OCI-LY7 (cell line): ENCODE measurements at regions not wholly inside any gene's neighbourhood (a gene's known extent, or its start where the extent isn't known, plus 50 kb on each side); places are given as distances from the start of the nearest gene placed in this dataset.

Experiments used
- BruUV-seq: library from RNA; stranded (reverse); fragments of 400-500 nt; replicated peaks from 2 replicates; lab custom pipeline; 2021; lab: Mats Ljungman, UMichigan
- CTCF ChIA-PET: fragments of 300-600 bp; sonication (Branson Sonifier 250); formaldehyde crosslinking; loops from one replicate; lab custom pipeline; 2022; ENCODE audit warnings: antibody characterized with exemption; ENCODE audit not compliant: unreplicated experiment; lab: Charles Lee
- POLR2A ChIA-PET: fragments of 300-600 bp; sonication (Branson Sonifier 250); formaldehyde crosslinking; loops from one replicate; lab custom pipeline; 2022; ENCODE audit warnings: antibody characterized with exemption; lab: Charles Lee
- DNase-seq: peaks from one replicate; pipeline ENCODE4 v3.0.0-alpha.2; 2015; ENCODE audit warnings: low spot score
- H2AFZ ChIP-seq: fragments of 200-600 bp; sonication (generic), shearing (Covaris generic); 2 replicates; pipeline ENCODE4 v1.6.1; 2014; ENCODE audit warnings: mild to moderate bottlenecking, antibody characterized with exemption, low read length, moderate library complexity
- H3K27ac ChIP-seq: fragments of 200-600 bp; sonication (generic); 2 replicates; pipeline ENCODE4 v1.5.1; 2014; ENCODE audit warnings: mixed run types, low read depth, mild to moderate bottlenecking, moderate library complexity, low read length, inconsistent platforms; ENCODE audit not compliant: poor library complexity, severe bottlenecking
- H3K36me3 ChIP-seq: fragments of 200-600 bp; sonication (generic); 2 replicates; pipeline ENCODE4 v1.6.1; 2014; ENCODE audit warnings: mild to moderate bottlenecking, antibody characterized with exemption, low read length, moderate library complexity, mixed read lengths; ENCODE audit not compliant: insufficient read depth
- H3K4me1 ChIP-seq: fragments of 200-600 bp; sonication (generic); 2 replicates; pipeline ENCODE4 v1.5.1; 2014; ENCODE audit warnings: mild to moderate bottlenecking, low read length; ENCODE audit not compliant: insufficient read depth, poor library complexity, severe bottlenecking
- H3K4me2 ChIP-seq: fragments of 200-600 bp; sonication (generic); 2 replicates; pipeline ENCODE4 v1.6.1; 2014; ENCODE audit warnings: mild to moderate bottlenecking, low read length
- H3K4me3 ChIP-seq: fragments of 200-600 bp; sonication (generic); 2 replicates; pipeline ENCODE4 v1.5.1; 2014; ENCODE audit warnings: mild to moderate bottlenecking, low read depth, low read length; ENCODE audit not compliant: poor library complexity, severe bottlenecking
- H3K79me2 ChIP-seq: fragments of 200-600 bp; sonication (generic); 2 replicates; pipeline ENCODE4 v1.6.1; 2016; ENCODE audit warnings: low read depth, mild to moderate bottlenecking, low read length, moderate library complexity, mixed read lengths; ENCODE audit not compliant: insufficient read depth
- H3K9me2 ChIP-seq: fragments of 200-600 bp; sonication (generic); 2 replicates; pipeline ENCODE4 v1.6.1; 2016; ENCODE audit warnings: mild to moderate bottlenecking, low read length, mixed read lengths; ENCODE audit not compliant: insufficient read depth
- H3K9me3 ChIP-seq: fragments of 200-600 bp; sonication (generic); 2 replicates; pipeline ENCODE4 v1.6.1; 2014; ENCODE audit warnings: mild to moderate bottlenecking, mixed run types, low read length, mixed read lengths
- H4K20me1 ChIP-seq: fragments of 200-600 bp; sonication (generic); 2 replicates; pipeline ENCODE4 v1.6.1; 2014; ENCODE audit warnings: mild to moderate bottlenecking, antibody characterized with exemption, low read length, moderate library complexity, mixed read lengths; ENCODE audit not compliant: insufficient read depth
- CTCF ChIP-seq: fragments of 200-600 bp; sonication (generic); conservative IDR thresholded peaks from 2 replicates; pipeline ENCODE4 v1.5.1; 2014; ENCODE audit warnings: mild to moderate bottlenecking, antibody characterized with exemption, low read length, moderate library complexity, mixed read lengths
- EZH2phosphoT487 ChIP-seq: fragments of 200-600 bp; sonication (generic); IDR thresholded peaks from 2 replicates; pipeline ENCODE4 v1.6.1; 2018; ENCODE audit warnings: low read depth, borderline replicate concordance, mild to moderate bottlenecking, mixed run types, antibody characterized with exemption, low read length, moderate library complexity, mixed read lengths
- intact Hi-C: fragments of 100-400 bp; cut with micrococcal nuclease; formaldehyde crosslinking; loops from one replicate; pipeline ENCODE4 v1.10.0; 2022; ENCODE audit not compliant: unreplicated experiment

- no peak overlapping the region for H3K4me3 ChIP-seq
- no peak overlapping the region for H3K4me2 ChIP-seq
- ChIA-PET CTCF (no interaction called here), POLR2A (no interaction called here)
- no peaks in the 10 kb centered on the region for H3K79me2 ChIP-seq
- H4K20me1 ChIP-seq = no peaks in the 10 kb centered on the region
- no peaks in the 10 kb centered on the region for H3K4me1 ChIP-seq
- DNase-seq = no peak
- intact Hi-C loops = no loop called here
- H2AFZ ChIP-seq = no peak overlapping the region
- TF ChIP-seq CTCF (no peak), EZH2phosphoT487 (no peak)
- no TSS peak for BruUV-seq
- no peaks in the 10 kb centered on the region for H3K36me3 ChIP-seq
- no peaks in the 10 kb centered on the region for H3K9me3 ChIP-seq
- no peak overlapping the region for H3K27ac ChIP-seq
- H3K9me2 ChIP-seq = no peaks in the 10 kb centered on the region
Observed at GRCh38 chr14:42893183-42893582, 1286.5 kb downstream of the LRFN5 start.

GRCh38 chr14:42884100-42884499 is 1277.4 kb downstream of the LRFN5 start:
- H3K4me3 ChIP-seq = no peak overlapping the region
- H3K79me2 ChIP-seq = no peaks in the 10 kb centered on the region
- TF ChIP-seq EZH2phosphoT487 (no peak), CTCF (no peak)
- no peaks in the 10 kb centered on the region for H3K36me3 ChIP-seq
- H3K9me3 ChIP-seq = 0 out of 2 replicates have a peak, but pooled peaks cover 4% of the 10 kb centered on the region
- no peak overlapping the region for H2AFZ ChIP-seq
- H4K20me1 ChIP-seq = no peaks in the 10 kb centered on the region
- ChIA-PET CTCF (no interaction called here), POLR2A (interaction anchor here (0.6 kb wide), 1 partner anchor 32 kb away, joined by 3 read pairs; no protein-coding TSS in a partner anchor)
- no peak for DNase-seq
- H3K27ac ChIP-seq = no peak overlapping the region
- no peaks in the 10 kb centered on the region for H3K4me1 ChIP-seq
- intact Hi-C loops = no loop called here
- no TSS peak for BruUV-seq
- no peak overlapping the region for H3K4me2 ChIP-seq
- no peaks in the 10 kb centered on the region for H3K9me2 ChIP-seq

GRCh38 chr14:42877716-42878115 is 1271.0 kb downstream of the LRFN5 start:
- 0 out of 2 replicates have a peak, but pooled peaks cover 4% of the 10 kb centered on the region for H3K9me3 ChIP-seq
- CTCF ChIA-PET = no interaction called here
- H4K20me1 ChIP-seq = no peaks in the 10 kb centered on the region
- TF ChIP-seq EZH2phosphoT487 = no peak
- H3K4me1 ChIP-seq = no peaks in the 10 kb centered on the region
- POLR2A ChIA-PET = no interaction called here
- H3K9me2 ChIP-seq = no peaks in the 10 kb centered on the region
- intact Hi-C loops = no loop called here
- no peaks in the 10 kb centered on the region for H3K36me3 ChIP-seq
- BruUV-seq = no TSS peak
- H3K4me3 ChIP-seq = no peak overlapping the region
- H3K4me2 ChIP-seq = no peak overlapping the region
- no peaks in the 10 kb centered on the region for H3K79me2 ChIP-seq
- no peak for DNase-seq
- H3K27ac ChIP-seq = no peak overlapping the region
- H2AFZ ChIP-seq = no peak overlapping the region
